GDM1 (cell line): ENCODE measurements at regions not wholly inside any gene's neighbourhood (a gene's known extent, or its start where the extent isn't known, plus 50 kb on each side); places are given as distances from the start of the nearest gene placed in this dataset.
"Not testable (repeated sequence)": the region's sequence is repeated elsewhere in the genome, so short reads cannot be mapped to it uniquely, and the experiment has no call there.

Experiments used
- DNase-seq: peaks from one replicate; lab custom pipeline; 2025; lab: John Stamatoyannopoulos, UW

DNA sequence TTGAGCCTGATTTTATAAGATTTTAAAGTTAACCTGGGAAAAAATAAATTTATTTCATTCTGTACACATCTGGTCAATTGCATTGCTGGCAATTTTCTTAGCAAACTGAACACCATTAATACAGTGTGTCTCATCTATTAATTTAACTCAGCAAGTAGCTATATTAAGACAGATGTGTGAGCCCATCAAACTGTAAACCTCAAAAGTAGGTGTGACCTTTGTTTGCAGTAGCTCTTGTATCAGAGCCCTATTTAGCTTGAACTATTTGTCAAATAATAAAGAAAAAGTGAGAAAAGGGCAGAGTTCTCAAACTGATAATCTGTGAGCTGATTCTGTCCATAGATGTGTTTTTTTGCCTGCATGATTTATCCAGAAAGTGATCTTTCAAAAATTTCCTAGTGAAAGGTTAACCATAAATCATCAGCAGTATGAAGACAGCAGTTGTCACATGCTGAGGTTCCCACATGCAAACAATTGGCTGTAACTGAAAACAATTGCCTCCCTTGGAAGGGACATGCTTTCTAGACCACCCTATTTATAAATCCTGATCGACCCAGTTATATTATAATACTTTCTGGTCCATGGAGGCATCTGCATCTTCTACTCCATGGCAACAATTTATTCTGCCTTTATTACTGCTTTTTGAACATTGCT, 646.5 kb downstream of the NSUN3 start:
- no peak for DNase-seq

DNA sequence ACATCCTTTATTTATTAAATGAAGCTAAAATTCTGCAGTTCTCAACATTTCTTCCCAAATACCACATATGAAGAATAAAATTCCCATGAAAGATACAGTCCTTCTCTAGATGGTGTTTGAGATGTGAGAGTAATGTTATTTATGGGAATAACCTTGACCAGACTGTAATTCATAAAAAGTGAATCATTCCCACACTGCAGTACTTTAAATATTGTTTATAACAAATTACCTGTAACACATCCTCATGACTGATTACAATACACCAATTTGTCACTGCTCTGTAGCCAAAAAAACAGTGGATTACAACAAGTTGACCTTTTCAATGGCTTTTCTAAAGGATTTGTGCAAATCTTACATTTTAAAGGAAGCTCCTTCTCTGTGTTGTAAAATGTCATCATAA, 651.3 kb downstream of the NSUN3 start:
- no peak for DNase-seq

DNA sequence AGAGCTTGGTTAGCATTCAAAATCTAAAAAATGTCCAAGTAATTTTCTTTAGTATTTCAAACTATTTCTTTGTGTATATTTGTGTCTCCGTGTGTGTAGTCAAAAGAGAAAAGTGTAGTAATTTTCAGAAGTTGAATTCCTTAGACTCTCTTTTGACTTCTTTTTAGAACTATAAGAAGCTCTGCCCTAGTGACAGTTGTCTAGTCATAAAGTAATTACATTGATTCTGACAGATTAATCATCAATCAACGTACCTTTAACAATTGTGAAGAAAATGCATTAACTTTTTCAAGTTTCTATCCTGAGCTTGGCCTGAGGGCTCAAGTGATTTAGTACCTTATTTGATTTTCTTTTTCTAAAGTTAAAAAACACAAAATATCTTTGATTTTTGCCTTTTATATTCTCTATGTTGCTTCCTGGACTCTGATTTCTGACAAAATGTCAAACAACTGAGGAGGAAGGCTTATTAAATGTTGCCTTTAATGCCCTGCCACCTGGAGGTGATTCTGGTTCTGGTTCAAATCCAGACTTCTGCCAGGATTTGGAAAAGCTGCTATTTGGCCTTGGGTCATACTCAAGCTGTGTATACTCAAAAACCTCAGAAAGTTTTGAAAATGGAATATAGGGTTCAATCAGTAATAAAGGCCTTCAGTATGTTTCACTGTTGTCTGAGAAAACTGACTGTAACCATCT, 653.6 kb downstream of the NSUN3 start:
- no peak for DNase-seq

DNA sequence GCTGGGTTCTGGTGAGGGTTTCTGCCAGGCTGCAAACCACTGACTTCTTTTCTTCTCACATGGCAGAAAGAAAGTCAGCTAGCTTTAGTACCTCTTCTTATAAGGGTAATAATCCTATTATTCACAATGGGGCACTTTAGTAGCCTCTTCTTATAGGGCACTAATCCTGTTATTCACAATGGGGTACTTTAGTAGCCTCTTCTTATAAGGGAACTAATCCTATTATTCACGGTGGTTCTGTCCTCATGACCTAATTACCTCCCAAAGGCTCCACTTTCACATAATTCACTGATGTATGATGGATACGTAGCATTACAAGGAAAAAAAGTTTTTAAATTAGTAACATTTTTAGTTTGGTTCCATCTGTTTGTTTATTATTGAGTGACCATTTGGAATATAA, 671.3 kb downstream of the NSUN3 start:
- DNase-seq, result no peak

DNA sequence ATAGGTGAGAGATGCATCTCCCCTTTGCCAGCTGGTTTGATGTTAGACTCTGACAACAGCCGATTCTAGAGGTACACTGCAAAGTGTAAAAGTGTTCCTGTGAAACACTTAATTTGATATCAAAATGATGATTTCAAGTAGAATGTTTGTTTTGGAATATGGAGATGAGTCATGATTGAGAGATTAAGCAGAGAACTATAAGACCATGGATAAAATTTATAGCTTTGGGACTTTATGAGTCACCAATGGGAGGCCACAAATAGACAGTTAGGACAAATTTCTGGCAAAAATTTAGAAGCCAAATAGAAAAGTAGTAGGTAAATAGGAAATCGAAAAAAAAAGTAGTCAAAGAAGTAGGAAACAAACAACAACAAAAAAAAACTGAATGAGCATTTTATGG, 672.5 kb downstream of the NSUN3 start:
- no peak for DNase-seq

DNA sequence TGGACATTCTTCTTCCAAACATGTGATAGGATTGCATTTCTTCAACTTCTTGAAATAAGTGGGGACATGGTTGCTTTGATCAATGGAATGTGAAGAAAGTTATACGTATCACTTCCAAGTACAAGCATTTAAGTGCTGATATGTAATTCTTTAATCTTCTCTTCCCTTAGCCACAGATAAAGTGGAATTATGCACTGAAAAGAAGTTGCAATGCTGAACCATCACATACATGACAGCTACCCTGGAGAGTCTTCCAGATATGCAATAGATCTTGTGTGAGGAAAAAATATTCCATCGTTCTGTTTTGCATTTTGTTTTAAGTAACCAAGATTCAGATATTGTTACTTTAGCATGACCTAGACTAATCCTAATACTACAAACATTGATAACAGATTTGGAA, 674.3 kb downstream of the NSUN3 start:
- no peak for DNase-seq

DNA sequence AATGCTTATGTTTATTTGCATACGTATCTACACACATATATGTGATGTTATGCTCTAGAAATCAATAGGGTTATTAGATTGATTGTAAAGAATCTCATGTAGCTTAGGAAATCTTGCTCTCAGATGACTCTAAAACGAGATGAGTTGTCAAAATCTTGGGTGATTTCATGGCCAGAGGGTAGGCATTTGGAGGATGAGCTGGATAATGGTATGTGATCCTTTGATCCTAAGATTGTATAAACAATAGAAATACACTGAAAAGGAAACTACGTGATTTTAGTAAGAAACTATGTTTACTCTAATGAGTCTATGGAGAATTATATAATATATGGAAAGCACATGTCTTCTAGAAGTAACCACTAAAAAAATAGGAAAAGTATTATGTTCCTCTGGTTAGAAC, 676.6 kb downstream of the NSUN3 start:
- DNase-seq, result no peak

DNA sequence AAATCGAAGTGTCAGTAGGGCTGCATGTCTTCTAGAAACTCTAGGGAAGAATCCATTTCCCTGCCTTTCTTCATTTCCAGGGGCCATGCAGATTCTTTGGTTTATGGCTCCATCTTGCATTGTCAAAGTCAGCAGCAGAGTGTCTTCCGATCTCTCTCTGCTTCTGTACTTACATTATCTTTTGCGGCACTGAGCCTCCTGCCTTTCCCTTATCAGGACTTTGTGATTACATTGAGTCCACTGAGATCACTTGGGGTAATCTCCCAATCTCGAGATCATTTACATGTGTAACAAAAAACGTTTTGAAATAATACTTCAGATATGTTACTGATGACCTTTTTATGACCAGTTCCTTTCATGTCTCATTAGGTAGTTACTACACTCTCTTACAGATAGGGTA, 695.9 kb downstream of the NSUN3 start:
- DNase-seq, result no peak

DNA sequence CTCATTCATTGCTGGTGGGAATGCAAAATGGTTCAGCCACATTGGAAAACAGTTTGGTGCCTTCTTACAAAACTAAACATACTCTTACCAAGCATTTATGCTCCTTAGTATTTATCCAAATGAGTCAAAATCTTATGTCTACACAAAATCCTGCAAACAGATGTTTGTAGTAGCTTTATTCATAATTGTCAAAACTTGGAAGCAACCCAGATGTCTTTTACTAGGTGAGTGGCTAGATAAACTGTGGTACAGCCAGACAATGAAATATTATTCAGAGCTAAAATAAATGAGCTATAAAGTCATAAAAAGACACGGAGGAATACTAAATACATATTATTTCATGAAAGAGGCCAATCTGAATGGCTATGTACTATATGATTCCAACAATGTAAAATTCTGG, 709.5 kb downstream of the NSUN3 start:
- no peak for DNase-seq

DNA sequence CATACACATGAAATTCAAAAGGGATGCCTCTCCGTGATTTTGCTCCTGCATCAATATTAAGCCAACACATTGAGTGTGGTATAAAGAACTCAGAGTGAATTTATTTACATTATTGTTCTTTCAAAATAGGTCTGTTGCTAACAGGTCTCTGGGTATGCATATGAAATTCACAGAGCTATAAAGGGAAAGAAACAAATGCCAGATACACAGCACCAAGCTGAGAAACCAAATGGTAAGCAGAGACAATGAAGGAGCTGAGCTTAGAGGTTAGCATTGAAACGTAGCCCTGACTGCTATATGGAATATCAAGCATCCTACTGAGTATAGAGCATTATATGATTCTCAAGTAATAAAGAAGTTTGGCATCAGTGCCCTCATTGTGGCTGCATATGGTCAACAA, 712.9 kb downstream of the NSUN3 start:
- no peak for DNase-seq

DNA sequence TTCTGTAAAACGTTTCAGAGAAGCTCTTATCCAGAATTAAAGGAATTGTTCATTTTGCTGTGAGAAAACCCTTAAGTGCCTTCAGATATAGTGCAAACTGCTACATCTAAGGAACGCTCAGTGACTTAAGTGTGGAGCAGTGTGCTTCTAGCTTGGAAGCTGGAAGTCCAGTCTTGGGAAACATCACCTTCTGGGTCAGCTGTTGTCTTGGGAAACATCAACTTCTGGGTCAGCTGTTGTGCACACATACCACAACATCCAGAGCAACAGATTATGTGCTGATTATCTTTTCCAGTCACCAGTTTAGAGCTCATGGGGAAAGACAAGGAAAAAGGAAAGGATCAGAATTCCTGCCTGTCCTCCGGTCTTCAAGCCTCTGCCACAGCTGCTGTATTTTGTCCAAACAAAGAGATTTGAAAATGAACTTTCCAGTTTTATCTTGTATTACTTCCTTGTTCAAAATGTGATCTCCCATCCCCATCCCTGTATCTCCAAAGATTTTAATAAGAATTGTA, 713.6 kb downstream of the NSUN3 start:
- no peak for DNase-seq

DNA sequence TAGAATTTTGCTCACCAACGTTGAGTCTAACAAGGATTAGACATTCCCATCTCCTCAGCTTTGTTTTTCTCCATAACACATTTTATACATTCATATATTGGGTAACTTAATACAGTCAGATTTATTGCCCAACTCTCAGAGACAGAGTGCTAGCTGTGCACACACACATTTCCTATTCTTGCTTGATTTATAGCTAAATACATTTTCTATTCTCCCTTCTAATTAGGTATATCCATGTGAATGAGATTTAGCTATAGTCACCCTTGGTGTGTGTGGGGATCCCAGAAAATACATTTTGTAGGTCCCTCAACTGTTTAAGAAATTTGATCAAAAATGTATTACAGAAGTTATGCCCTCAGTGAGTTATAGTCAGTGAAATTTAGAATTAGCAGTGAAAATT, 715.4 kb downstream of the NSUN3 start:
- DNase-seq, result no peak

DNA sequence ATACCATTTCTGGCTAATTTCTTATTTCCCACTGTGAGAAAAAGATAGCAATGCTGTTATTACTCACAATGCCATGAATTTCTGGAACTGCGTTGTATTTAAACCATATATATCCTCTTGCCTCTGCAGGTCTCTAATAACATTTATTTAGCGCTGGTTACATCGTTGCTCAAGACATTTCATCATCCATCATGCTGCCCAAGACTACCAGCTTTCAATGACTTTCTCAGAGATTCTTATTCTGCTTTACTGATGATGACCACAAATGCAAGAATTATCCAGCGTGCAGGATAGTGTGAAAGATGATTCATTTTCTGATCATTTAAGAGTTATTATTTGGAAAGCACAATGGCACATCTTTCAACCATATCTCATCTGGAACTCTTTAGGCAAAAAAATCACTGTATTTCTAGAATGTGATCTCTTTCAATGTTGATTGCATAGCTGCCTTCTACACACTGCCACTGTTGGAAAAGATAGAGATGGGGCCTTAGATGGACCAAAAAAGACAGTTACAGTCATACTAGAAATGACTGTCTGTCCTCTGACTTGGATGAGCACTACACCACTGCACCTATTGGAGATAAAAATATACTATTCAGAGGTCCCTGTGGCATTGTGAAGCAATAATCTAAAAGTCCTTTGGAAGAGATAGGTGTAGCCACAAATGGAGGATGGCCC, 716.1 kb downstream of the NSUN3 start:
- no peak for DNase-seq

DNA sequence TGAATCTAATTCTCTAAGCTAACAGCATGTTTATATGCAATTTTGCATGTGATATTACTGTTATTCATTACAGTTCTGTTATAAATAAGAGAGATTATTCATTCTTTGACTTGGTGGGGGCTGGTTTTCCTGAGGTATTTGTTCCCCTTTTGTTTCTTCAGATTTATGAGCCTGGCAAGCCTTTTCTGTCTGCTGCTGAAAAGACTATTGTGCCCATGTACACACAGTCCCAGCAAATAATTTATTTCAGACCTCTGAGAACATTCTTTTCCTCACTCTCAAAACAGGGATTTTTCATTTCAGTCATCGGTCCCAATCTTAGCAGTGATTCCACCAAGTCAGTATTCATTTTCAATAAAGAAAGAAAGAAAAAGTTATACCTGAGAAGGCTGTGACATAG, 716.8 kb downstream of the NSUN3 start:
- no peak for DNase-seq

DNA sequence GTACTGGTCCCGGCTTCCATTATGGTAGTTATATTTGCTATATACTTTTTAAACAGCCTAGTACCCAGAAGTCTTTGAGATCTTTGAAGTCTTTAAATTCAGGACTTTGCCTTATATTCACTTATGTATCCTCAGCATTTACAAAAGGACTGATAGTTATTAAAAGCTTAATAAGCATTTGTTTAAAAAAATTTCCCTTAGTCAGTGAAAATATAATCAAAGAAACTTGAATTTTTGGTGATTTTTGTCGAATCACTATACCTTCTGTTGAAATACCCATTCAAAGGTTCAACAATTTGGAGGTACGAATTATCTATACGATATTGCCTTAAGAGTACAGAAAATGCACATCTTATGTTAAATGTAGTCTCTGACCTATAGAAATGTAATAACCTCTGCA, 721.4 kb downstream of the NSUN3 start:
- no peak for DNase-seq

DNA sequence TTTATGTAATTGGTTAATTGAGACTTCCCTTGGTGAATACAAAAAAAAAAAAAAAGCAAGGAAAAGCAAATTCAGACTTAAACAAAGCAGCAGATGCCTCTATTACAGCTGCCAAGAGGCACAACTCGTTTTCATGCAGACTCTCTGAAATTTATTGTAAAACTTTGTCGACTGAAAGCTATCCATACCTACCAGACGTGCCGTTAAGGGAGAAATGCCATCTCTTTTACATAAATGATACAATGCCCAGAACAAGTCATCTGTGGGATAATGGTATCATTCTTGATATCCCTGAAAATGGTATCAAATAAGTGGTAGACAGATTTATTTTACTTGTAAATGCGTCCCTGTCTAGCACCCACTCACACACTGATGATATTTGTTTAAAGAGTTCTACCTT, 724.2 kb downstream of the NSUN3 start:
- DNase-seq, result no peak

DNA sequence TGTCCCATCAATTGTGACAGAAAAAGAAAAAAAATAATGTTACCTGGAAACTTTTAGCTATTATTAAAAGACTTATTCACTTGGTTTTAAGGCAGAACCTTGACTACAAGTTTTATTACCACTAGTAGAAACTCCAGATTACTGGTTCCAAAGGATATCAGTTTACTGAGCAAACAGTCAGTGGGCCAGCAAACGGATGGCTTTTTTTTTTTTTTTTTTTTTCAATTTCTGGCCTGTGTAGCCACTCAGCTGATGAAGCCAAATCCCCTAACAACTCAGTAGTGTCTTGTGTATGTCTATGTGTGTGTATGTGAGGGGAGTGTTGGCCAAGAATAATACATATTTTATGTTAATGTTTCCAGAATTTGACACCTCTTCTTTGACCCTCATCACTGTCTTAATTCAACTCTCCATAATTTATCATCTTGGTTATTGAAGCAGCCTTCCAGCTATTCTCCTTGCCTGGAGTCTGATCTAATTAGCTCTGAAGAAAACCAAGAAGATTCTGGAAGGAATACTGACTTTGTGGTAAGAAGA, 724.9 kb downstream of the NSUN3 start:
- DNase-seq, result no peak

DNA sequence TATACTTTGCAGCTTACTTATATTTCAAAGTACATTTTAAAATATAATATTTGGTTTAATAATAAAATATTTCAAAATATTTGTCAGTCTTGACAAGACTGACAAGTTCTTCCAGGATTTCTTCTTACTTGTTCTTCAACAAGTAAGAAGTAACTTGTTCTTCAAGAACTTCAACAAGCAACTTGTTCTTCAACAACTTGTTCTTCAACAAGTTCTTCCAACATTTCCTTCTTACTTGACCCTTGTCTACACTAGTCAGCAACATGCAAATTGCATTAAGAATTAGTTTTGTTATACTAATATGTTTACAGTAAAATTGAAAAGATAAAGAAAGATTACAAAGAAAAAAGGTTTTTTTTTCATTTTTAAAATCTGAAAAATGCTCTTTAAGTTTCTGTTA, 731.7 kb downstream of the NSUN3 start:
- no peak for DNase-seq

DNA sequence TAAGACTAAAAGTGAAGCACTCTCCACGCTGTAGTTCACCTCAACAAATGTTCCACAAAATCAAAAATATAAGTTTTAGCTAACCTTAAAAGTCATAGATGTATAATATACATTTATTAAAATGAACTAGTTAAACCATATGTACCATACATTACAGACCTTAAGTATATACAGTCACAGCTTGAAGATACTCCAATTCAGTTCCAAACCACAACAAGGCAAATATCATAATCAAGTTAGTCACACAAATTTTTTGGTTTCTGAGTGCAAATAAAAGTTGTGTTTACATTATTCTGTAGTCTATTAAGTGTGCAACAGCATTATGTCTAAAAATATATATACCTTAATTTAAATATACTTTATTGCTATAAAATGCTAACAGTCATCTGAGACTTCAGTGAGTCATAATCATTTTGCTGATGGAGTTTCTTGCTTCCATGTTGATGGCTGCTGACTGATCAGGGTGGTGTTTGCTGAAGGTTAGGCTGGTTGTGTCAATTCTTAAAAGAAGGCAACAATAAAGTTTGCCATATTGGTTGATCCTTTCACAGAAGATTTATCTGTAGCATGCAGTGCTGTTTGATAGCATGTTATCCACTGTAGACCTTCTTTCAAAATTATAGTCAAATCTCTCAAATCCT, 736.7 kb downstream of the NSUN3 start:
- DNase-seq, result no peak

DNA sequence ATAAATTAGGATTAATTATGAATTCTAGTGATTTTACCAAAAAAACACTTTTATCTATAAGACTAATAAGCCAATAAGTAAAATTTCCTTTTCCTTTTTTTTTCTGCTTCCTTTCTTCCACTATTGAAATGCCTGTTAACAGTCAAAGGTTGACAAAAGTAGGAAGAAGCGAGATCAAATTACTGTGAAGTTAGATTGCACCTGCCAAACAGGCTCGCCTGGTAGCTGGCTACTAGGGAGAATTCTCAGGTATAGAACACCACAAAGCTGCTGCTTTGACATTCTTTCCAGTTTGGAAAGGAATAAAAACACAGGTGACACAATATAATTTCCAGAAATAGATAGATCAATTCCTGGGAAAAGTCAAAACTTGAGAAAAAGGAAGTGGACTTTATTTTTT, 749.0 kb downstream of the NSUN3 start:
- no peak for DNase-seq

DNA sequence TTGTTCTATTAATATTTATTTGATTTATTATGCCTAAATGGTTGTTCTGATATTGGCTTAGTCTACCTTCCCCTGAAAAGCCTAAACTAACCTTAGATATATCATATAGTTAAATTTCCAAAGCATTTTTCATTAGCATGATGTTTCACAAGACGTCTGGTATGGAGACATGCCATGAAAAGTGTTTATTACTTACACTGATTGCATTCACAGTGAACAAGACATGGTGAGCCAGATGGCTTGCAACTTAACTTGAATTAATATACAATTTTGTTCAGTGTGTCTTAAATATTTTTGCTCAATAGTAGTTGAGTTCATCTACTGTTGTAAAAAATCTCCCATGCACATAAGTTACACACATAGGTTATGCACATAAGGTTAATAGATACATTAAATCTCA, 758.4 kb downstream of the NSUN3 start:
- DNase-seq, result no peak

DNA sequence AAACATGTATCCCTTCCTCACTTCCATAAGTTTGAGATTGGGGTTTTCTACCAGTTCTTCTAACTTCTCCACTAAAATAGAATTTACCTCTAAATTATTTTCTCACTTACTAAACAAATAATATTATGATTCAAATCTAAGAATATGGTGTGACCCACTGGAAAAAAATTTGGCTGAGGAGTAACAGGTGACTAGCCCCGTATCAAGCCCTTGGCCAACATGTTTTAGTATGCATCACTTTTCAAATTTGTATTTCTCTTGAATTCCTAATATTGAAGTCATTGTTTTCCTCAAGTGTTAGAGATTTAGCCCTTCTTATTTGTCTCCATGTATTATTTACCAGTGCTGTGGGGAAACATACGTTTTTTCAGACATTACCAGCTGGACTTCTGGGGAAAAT, 759.4 kb downstream of the NSUN3 start:
- DNase-seq, result no peak

DNA sequence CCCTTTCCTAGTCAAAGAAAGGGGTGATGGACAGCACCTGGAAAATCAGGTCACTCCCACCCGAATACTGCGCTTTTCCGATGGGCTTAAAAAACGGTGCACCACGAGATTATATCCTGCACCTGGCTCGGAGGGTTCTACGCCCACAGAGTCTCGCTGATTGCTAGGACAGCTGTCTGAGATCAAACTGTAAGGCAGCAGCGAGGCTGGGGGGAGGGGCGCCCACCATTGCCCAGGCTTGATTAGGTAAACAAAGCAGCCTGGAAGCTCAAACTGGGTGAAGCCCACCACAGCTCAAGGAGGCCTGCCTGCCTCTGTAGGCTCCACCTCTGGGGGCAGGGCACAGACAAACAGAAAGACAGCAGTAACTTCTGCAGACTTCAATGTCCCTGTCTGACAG, 783.4 kb downstream of the NSUN3 start:
- not testable (repeated sequence) for DNase-seq
